ENCODE measurements at regions not wholly inside any gene's neighbourhood (a gene's known extent, or its start where the extent isn't known, plus 50 kb on each side); places are given as distances from the start of the nearest gene placed in this dataset.

DNA sequence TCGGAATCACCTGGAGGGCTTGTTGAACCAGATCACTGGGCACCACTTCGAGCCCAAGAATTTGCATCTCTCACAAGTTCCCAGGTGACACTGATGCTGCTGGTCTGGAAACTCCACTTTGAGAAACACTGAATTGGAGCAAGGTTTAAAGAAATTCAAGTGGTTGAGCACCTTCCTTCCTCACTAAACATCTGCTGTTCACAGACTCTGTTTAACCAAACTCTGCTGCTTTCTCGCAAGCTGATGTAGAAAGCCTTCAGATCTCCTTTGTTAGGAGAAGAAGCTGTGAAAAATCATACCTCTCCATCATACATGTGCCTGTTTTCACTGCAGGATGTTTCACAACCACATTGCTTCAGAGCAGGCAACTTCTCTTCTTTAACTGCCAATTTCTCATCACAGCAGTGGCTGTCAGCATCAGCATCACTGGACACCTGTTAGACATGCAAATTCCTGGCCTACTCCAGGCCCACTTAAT lies 87.5 kb upstream of the TOP1 start:
- TF ChIP-seq, protein P1, sequence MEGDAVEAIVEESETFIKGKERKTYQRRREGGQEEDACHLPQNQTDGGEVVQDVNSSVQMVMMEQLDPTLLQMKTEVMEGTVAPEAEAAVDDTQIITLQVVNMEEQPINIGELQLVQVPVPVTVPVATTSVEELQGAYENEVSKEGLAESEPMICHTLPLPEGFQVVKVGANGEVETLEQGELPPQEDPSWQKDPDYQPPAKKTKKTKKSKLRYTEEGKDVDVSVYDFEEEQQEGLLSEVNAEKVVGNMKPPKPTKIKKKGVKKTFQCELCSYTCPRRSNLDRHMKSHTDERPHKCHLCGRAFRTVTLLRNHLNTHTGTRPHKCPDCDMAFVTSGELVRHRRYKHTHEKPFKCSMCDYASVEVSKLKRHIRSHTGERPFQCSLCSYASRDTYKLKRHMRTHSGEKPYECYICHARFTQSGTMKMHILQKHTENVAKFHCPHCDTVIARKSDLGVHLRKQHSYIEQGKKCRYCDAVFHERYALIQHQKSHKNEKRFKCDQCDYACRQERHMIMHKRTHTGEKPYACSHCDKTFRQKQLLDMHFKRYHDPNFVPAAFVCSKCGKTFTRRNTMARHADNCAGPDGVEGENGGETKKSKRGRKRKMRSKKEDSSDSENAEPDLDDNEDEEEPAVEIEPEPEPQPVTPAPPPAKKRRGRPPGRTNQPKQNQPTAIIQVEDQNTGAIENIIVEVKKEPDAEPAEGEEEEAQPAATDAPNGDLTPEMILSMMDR (IDR thresholded peaks at IDR 0.05) = no peak
- TF ChIP-seq POLR2AphosphoS5 (IDR thresholded peaks at IDR 0.05) (no peak), POLR2A (IDR thresholded peaks at IDR 0.05) (no peak)

Data from breast epithelium (tissue), 3 donors.